GM19025 (cell line): ENCODE measurements at regions not wholly inside any gene's neighbourhood (a gene's known extent, or its start where the extent isn't known, plus 50 kb on each side); places are given as distances from the start of the nearest gene placed in this dataset.
"Not testable (repeated sequence)": the region's sequence is repeated elsewhere in the genome, so short reads cannot be mapped to it uniquely, and the experiment has no call there.

Experiments used
- ATAC-seq: cut with Tn5 transposase; IDR thresholded peaks from one replicate; pipeline ENCODE4 v1.9.1; 2021; ENCODE audit warnings: mild to moderate bottlenecking, low read depth, moderate library complexity; ENCODE audit not compliant: unreplicated experiment

DNA sequence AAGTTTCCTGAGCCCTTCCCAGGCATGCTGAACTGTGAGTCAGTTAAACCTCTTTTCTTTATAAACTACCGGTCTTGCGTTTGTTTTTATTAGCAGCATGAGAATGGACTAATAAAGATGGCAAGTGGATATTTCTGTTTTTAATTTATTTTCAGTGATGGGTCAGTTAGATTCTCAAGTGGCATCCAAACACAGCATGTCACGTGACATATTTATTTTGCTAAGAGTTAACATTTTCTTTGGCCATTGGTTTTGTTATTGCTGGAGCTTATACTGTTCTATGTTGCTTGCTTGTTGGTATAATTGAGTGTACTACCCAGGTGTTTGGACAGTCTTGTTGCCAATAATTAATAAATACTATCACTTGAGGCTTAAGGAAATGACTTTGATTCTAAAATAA is 181.7 kb upstream of the MALRD1 start:
- no peak for ATAC-seq

DNA sequence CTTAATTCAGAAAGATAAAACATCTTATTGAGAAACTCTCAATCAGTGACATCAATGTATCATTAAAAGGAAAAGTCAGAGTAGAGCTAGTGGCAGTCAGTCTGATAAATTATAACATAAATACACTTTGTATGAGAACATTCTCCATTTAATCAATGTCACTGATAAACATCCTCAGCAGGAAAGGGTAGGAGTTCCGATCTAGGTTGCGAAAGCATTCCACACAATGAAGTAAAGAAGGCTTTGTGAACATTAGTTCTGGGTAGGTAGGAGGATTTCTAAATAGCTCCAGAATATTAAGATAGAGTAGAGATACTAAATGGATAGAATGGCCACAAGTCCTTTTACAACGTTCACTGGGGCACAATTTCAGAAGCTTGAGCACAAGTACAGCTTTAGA is 179.7 kb upstream of the MALRD1 start:
- no peak for ATAC-seq

DNA sequence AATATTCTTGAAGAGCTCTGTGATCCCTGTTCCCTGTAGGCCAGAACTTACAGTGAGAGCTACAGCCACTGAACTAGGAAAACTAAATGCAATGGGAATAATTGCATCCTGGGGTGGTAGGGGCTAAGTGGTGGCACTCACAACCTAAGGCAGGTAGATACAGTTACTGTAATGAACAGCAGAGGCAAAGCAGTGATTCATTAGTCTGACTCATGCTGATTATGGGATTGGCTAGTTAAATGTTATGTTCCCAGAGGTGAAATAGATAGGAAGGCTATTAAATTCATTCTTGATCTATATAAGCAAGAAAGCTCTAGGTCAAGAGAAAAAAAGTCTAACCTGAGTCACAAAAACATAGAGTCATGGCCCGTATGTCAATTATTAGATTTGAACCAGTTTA is 173.1 kb upstream of the MALRD1 start:
- ATAC-seq = no peak

DNA sequence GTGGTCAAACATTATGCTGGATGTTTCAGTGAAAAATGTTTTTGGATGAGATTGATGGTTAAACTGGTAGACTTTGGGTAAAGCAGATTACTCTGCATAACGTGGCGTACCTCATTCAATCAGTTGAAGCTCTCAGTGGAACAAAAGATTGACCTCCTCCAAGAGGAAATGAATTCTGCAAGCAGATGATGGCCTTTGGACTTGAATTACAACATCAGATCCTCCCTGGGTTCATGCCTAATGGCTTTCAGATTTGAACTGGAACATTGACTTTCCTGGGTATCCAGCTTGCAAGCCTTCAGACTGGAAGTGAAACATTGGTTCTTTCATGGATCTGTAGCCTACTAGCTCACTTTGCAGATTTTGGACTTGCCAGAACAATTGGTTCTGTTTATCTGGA is 169.3 kb upstream of the MALRD1 start:
- ATAC-seq = no peak

DNA sequence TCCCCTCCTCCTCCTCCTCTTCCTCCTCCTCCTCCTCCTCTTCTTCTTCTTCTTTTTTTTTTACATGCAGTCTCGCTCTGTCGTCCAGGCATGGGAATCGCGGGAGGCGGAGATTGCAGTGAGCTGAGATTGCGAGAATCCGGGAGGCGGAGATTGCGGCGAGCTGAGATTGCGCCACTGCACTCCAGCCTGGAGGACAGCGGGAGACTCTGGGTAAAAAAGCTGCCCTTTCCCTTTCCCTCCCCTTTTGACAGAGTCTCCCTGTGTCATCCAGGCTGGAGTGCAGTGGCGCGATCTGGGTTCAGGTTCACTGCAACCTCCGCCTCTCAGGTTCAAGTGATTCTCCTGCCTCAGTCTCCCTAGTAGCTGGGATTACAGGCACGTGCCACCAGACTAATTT is 168.1 kb upstream of the MALRD1 start:
- no peak for ATAC-seq

DNA sequence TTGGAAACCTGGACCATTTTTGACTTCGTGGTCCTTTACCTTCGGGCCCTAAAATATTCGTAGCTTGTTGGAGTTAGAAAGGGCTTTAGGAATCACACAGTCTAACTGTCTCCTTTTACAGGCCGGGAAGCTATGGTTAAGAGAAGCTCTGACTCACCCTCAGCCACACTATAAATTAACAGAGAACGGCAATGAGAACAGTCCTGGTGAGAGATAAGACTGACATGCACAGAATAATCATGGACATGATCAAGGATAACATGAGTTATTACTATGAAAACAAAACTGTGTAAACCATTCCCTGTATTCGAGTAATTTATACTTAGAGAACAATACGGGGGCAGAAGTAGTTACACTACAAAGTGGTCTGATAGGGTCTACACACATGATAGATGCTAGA is 162.5 kb upstream of the MALRD1 start:
- ATAC-seq = no peak

DNA sequence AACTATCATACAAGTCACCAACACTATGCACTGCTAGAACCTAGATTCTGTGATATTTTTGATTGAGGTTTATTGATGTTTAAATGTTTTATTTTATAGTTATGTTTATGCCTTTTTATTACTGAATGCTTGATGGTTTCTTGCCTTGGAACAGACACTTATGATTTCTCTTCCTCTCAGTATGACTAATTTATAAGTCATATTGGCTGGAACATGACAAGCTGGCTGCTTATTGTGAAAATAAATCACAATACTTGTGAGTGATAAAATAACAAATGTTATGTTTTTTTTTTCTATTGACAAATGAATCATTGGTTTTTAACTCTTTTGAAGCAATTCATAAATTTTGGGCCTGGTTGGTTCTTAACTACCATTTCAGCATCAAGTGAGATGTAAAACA is 142.0 kb upstream of the MALRD1 start:
- no peak for ATAC-seq

DNA sequence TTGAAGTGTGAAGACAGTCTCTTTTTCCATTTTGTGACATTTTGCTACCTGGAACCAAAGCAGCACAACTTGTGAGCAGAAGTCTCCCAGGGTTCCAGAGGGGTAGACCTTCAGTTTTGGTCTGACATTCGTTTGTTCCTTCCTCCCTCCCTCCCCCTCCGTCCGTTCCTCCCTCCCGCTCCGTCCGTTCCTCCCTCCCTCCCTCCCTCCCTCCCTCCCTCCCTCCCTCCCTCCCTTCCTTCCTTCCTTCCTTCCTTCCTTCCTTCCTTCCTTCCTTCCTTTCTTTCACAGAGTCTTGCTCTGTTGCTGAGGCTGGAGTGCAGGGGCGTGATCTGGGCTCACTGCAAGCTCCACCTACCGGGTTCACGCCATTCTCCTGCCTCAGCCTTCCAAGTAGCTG is 131.2 kb upstream of the MALRD1 start:
- ATAC-seq = not testable (repeated sequence)

DNA sequence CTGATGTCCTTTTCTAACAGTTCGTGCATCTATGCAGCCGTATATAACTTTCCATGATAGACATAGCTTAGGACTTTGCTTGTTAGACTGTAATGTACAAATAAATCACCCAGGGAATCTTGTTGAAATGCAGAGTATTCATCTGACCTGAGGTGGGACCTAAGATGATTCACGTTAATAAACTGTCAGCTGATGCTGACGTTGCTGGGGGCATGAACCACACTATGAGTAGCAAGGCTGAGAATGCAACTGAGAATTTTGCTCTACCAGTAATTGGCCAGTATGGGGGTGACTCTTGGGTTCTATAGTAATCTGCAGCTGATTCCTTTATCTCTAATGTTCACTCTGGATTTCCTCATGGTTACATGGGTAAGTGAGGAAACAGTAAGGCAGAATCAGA is 130.1 kb upstream of the MALRD1 start:
- no peak for ATAC-seq

DNA sequence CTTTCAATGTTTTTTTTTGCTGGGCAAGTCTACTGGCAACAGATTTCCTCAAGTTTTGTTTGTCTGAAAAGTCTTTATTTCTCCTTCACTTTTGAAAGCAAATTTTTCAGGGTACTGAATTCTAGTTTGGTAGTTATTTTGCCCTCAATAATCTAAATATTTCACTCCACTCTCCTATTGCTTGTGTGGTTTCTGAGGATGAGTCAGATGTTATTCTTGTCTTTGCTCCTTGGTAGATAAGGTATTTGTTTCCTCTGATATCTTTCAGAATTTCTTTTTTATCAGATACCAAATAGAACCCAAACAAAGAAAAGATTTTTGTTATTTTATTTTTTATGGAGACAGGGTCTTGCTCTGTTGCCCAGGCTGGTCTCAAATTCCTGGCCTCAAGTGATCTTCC is 99.2 kb upstream of the MALRD1 start:
- ATAC-seq = no peak

DNA sequence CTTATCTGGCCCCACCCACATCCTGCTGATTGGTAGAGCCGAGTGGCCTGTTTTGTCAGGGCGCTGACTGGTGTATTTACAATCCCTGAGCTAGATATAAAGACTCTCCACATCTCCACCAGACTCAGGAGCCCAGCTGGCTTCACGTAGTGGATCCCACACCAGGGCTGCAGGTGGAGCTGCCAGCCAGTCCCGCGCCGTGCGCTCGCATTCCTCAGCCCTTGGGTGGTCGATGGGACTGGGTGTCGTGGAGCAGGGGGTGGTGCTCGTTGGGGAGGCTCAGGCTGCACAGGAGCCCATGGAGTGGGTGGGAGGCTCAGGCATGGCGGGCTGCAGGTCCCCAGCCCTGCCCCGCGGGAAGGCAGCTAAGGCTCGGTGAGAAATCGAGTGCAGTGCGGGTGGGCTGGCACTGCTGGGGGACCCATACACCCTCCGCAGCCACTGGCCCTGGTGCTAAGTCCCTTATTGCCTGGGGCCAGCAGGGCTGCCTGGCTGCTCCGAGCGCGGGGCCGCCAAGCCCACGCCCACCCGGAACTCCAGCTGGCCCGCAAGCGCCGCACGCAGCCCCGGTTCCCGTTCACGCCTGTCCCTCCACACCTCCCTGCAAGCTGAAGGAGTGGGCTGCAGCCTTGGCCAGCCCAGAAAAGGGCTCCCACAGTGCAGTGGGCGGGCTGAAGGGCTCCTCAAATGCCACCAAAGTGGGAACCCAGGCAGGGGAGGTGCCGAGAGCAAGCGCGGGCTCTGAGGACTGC is 97.4 kb upstream of the MALRD1 start:
- not testable (repeated sequence) for ATAC-seq

DNA sequence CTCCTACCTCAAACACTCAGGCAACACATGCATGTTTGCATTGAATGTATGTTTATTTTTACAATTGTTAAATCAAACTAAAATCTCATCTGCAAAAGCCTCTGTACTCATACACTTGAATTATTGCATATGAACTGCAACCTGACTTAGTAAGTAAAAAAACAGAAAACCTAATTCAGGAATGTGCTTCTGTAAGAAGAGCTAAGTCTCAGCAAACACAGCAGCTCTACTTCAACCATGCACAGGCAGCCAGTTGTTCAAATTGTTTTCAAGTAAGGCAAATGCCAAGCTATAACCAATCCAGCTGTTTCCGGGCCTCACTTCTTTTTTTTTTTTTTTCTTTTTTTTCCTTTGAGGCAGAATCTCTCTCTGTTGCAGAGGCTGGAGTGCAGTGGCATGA is 93.5 kb upstream of the MALRD1 start:
- no peak for ATAC-seq

DNA sequence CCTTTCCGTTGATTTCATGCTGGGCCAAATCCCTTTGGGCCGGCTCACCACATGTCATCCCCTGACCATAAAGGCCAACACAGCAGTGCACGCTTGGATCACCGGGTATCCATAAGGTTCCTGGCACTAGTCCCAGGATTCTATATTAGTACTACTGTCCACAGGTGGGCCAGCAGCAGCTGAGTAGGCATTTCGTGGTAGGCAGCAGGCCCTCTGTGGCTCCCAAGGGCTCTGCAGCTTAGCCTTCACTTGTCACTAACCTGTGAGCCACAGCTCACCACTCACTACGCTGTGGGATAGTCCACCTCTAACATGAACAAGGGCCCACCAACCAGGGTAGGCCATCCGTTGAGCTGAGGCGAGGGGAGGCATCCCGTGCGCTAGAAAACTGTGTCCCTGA is 89.2 kb upstream of the MALRD1 start:
- ATAC-seq = no peak

DNA sequence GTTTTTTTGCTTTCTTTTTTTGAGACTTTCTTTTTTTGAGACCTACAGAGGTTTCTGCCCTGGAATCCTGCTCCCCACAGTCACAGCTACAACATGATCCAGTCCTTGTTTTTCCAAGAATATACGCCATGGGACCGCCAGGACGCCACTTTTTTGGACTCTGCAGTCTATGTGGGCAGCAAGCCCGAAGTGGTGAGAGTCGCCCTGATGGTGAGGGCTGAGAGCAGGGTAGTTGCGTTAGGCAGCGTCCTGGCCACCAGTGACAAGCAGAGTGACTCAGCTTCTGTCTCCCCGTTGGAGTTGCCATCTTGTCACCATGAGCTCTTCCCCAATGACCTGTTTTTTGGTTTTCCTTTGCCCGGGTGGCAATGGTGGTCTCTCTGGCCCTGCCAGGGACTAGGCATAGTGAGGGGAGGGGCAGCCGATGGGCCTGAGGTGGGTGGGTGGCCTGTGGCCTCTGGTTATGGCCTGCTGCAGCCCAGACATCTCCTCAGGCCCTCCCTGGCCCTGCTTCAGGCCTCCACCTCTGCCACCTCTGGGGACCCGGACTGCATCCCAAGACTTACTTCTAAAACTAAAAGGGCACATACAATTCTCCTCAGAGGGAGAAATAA is 88.0 kb upstream of the MALRD1 start:
- ATAC-seq = no peak

DNA sequence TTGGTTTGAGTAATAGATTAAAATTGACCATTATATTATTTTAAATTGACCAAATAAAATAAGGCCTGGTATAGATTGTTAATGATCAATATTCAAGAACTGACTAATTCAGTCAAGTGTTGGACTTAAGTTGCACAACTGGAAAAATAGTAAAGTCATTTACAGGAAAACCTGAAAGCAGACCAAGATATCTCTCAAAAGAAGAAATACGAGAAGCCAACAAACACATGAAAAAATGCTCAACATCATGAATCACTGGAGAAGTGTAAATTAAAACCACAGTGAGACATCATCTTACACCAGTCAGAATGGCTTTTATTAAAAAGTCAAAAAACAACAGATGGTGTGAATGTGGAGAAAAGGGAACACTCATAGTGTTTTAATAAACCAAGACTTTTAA is 80.4 kb upstream of the MALRD1 start:
- ATAC-seq = no peak

DNA sequence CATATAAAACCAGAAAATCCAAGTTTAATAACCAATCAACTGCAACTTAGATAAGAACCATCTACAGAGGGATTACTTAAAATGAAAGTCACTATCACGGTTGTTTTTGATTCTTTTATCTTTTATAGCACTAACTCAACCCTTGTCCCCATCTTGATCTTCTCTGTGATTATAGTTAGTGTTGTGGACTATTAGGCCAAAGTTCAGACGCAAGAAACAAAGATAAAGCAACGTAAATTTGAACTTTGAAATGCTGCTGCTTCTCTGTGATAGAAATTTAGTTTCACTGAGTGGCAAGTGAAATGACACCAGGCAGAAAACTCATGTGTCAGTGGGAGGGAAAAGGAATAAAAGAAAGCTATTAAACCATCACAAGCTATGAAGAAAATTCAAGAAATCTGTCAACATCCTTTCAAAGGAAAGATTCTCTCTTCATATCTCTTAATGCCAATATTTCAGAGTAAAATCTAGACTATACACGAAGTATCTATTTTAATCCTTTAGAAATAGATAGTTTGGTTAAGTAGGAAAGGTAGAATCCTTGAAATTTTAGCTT is 71.8 kb upstream of the MALRD1 start:
- ATAC-seq = no peak

DNA sequence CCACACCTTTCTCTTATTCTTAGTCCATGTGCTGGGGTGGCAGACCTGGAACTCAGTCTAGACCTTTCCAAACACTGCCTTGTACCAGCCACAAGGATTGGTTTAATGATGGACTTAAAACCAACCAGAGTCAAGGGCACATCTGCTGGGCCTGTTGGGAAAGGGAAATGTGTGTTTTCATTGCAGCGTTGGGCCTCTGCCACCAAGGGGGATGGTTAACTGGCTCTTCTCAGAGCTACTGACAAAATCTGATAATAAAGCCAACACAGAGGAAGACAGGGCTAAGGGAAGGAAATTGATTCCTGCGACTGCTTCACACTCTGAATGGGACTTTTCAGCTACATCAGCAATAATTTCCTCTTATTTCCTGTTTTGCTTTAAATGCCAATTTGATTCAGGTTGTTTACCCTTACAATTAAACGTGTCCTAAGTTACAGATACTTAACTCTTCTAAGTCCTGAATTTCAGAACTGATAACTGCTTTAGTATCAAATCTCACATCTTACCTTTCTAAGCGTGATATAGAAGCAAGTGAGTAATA is 68.4 kb upstream of the MALRD1 start:
- ATAC-seq = no peak

DNA sequence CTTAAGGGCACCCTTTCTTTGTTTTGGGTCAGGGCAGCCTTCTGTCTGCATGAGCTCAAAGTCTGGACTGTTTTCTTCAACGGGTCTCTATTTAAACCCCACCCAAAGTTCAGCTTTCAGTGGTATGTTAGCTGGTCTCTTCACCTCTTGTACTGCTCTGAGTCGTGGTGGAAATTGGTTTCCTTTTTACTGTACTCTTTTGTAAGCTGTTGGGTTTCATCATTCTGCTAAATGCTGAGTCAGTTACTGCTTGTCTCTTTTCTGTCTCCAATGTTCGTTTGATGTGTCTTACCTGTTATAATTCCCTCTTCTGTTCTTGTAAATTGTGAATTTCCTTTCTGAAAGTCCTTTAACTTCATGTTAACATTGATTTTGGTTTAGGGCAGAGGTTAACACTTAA is 64.1 kb upstream of the MALRD1 start:
- no peak for ATAC-seq

DNA sequence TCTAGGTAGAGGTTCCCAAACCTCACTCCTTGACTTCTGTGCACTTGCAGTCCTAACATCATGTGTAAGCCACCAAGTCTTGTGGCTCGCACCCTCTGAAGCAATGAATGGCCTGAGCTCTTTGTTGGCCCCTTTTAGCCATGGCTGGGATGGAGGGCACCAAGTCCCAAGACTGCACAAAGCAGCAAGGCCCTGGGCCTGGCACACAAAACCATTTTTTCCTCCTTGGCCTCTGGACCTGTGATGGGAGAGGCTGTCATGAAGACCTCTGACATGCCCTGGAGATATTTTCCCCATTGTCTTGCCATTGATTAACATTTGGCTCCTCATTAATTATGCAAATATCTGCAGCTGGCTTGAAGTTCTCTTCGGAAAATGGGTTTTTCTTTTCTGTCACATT is 60.3 kb upstream of the MALRD1 start:
- ATAC-seq = no peak
